Transverse colon (tissue), 4 donors: ENCODE measurements at regions not wholly inside any gene's neighbourhood (a gene's known extent, or its start where the extent isn't known, plus 50 kb on each side); places are given as distances from the start of the nearest gene placed in this dataset.
"Not testable (repeated sequence)": the region's sequence is repeated elsewhere in the genome, so short reads cannot be mapped to it uniquely, and the experiment has no call there.

Source experiments
- POLR2A ChIP-seq: fragments of 450-650 bp; IDR thresholded peaks from one replicate; pipeline ENCODE4 v1.6.1; 2016; ENCODE audit warnings: antibody characterized with exemption, mild to moderate bottlenecking, moderate library complexity
- POLR2AphosphoS5 ChIP-seq, 3 donors: sonication (generic); formaldehyde crosslinking; IDR thresholded peaks; one replicate each; pipeline ENCODE4 v1.6.1; 2016; ENCODE audit warnings: antibody characterized with exemption in 3 of 3
- TF ChIP-seq, protein P1 (sequence below), 5 experiments: fragments of 200-600 bp in 3 of 5; fragments of 450-650 bp in 2 of 5; sonication (generic) in 3 of 5; IDR thresholded peaks; 1 replicate in 2 of 5; 2 replicates in 3 of 5; pipeline ENCODE4 v1.5.1; 2016 to 2017; ENCODE audit warnings: antibody characterized with exemption in 5 of 5, inconsistent platforms in 3 of 5, mild to moderate bottlenecking in 2 of 5, moderate library complexity in 1 of 5

DNA sequence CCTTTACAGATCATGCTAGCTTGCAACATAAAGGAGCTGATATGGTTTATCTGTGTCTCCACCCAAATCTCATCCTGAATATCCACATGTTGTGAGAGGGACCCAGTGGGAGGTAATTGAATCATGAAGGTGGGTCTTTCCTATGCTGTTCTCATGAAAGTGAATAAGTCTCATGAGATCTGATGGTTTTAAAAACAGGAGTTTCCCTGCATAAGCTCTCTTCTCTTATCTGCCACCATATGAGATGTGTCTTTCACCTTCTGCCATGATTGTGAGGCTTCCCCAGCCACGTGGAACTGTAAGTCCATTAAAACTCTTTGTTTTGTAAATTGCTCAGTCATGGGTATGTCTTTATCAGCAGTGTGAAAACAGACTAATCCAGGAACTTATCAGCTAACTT, 79.2 kb upstream of the PDHA2 start:
- TF ChIP-seq POLR2A; POLR2AphosphoS5 (IDR thresholded peaks at IDR 0.05): not testable (repeated sequence)
- TF ChIP-seq, protein P1, sequence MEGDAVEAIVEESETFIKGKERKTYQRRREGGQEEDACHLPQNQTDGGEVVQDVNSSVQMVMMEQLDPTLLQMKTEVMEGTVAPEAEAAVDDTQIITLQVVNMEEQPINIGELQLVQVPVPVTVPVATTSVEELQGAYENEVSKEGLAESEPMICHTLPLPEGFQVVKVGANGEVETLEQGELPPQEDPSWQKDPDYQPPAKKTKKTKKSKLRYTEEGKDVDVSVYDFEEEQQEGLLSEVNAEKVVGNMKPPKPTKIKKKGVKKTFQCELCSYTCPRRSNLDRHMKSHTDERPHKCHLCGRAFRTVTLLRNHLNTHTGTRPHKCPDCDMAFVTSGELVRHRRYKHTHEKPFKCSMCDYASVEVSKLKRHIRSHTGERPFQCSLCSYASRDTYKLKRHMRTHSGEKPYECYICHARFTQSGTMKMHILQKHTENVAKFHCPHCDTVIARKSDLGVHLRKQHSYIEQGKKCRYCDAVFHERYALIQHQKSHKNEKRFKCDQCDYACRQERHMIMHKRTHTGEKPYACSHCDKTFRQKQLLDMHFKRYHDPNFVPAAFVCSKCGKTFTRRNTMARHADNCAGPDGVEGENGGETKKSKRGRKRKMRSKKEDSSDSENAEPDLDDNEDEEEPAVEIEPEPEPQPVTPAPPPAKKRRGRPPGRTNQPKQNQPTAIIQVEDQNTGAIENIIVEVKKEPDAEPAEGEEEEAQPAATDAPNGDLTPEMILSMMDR (IDR thresholded peaks at IDR 0.05): not testable (repeated sequence)
